ENCODE measurements at regions not wholly inside any gene's neighbourhood (a gene's known extent, or its start where the extent isn't known, plus 50 kb on each side); places are given as distances from the start of the nearest gene placed in this dataset.

GRCh38 chr9:134525841-134526583 is 115.6 kb upstream of the COL5A1 start:
- TF ChIP-seq POLR2AphosphoS5 (IDR thresholded peaks at IDR 0.05) = no peak
- no peak for TF ChIP-seq CTCF (IDR thresholded peaks at IDR 0.05)
- no peak for TF ChIP-seq POLR2A (IDR thresholded peaks at IDR 0.05)

Measured in prostate gland (tissue), 2 donors.